ENCODE measurements at regions not wholly inside any gene's neighbourhood (a gene's known extent, or its start where the extent isn't known, plus 50 kb on each side); places are given as distances from the start of the nearest gene placed in this dataset.
"Not testable (repeated sequence)": the region's sequence is repeated elsewhere in the genome, so short reads cannot be mapped to it uniquely, and the experiment has no call there.

GRCh38 chr22:22057617-22058378 lies 75.2 kb upstream of the TOP3B start:
- DNase-seq (ENCODE audit: low read depth): no peak
- no peak for TF ChIP-seq CTCF (conservative IDR thresholded peaks at IDR 0.05; ENCODE audit: low read depth, low read length)

GRCh38 chr22:22056809-22057594 lies 74.4 kb upstream of the TOP3B start:
- not testable (repeated sequence) for H3K4me3 ChIP-seq (ENCODE audit: low read depth, low read length); DNase-seq (ENCODE audit: low read depth)

More at GRCh38 chr22:22057617-22058378, 75.2 kb upstream of the TOP3B start:
- no peak overlapping the region for H3K4me3 ChIP-seq (ENCODE audit: low read depth, low read length)

GRCh38 chr22:22052548-22053139 lies 70.1 kb upstream of the TOP3B start:
- not testable (repeated sequence) for DNase-seq (ENCODE audit: low read depth); H3K4me3 ChIP-seq (ENCODE audit: low read depth, low read length)

GRCh38 chr22:22051032-22051431 lies 68.4 kb upstream of the TOP3B start:
- not testable (repeated sequence) for H3K4me3 ChIP-seq (ENCODE audit: low read depth, low read length); DNase-seq (ENCODE audit: low read depth)

GRCh38 chr22:22050141-22050775 lies 67.7 kb upstream of the TOP3B start:
- TF ChIP-seq CTCF (conservative IDR thresholded peaks at IDR 0.05; ENCODE audit: low read depth, low read length): no peak

GRCh38 chr22:22049684-22050083 lies 67.1 kb upstream of the TOP3B start:
- no peak overlapping the region for H3K4me3 ChIP-seq (ENCODE audit: low read depth, low read length)
- no peak for DNase-seq (ENCODE audit: low read depth)
- TF ChIP-seq CTCF (conservative IDR thresholded peaks at IDR 0.05; ENCODE audit: low read depth, low read length): no peak

More at GRCh38 chr22:22050141-22050775, 67.7 kb upstream of the TOP3B start:
- DNase-seq (ENCODE audit: low read depth): no peak
- no peak overlapping the region for H3K4me3 ChIP-seq (ENCODE audit: low read depth, low read length)

GRCh38 chr22:22048981-22049531 lies 66.5 kb upstream of the TOP3B start:
- no peak for TF ChIP-seq CTCF (conservative IDR thresholded peaks at IDR 0.05; ENCODE audit: low read depth, low read length)

GRCh38 chr22:22048318-22048942 lies 65.8 kb upstream of the TOP3B start:
- no peak for TF ChIP-seq CTCF (conservative IDR thresholded peaks at IDR 0.05; ENCODE audit: low read depth, low read length)
- H3K4me3 ChIP-seq (ENCODE audit: low read depth, low read length): no peak overlapping the region
- no peak for DNase-seq (ENCODE audit: low read depth)

More at GRCh38 chr22:22048981-22049531, 66.5 kb upstream of the TOP3B start:
- no peak overlapping the region for H3K4me3 ChIP-seq (ENCODE audit: low read depth, low read length)
- no peak for DNase-seq (ENCODE audit: low read depth)
